GM12892 (cell line): ENCODE measurements at regions not wholly inside any gene's neighbourhood (a gene's known extent, or its start where the extent isn't known, plus 50 kb on each side); places are given as distances from the start of the nearest gene placed in this dataset.

Source experiments
- DNase-seq: peaks from one replicate; pipeline ENCODE4 v3.0.0; 2011; ENCODE audit not compliant: insufficient read length
- FAIRE-seq: peaks from 2 replicates; lab custom pipeline; 2011; peaks lifted over from hg19 to GRCh38; lab: Jason Lieb, UNC
- POLR2A ChIP-seq: IDR thresholded peaks from 2 replicates; pipeline ENCODE4 v1.6.1; 2011; ENCODE audit warnings: low read depth, low read length, control low read depth
- POLR2AphosphoS5 ChIP-seq: IDR thresholded peaks from 2 replicates; pipeline ENCODE4 v1.6.1; 2011; ENCODE audit warnings: low read depth, low read length, control low read depth
- TAF1 ChIP-seq: IDR thresholded peaks from 2 replicates; pipeline ENCODE4 v1.6.1; 2011; ENCODE audit warnings: low read depth, mild to moderate bottlenecking, control low read depth, low read length, borderline replicate concordance

- no peak for DNase-seq
- no peak for FAIRE-seq
- no peak for TF ChIP-seq POLR2AphosphoS5
- no peak for TF ChIP-seq POLR2A
- no peak for TF ChIP-seq TAF1
Measured at GRCh38 chr3:105030211-105030610, 336.5 kb upstream of the ALCAM start.

GRCh38 chr3:105032541-105032940 lies 334.2 kb upstream of the ALCAM start:
- no peak for DNase-seq
- no peak for TF ChIP-seq TAF1
- TF ChIP-seq POLR2A: no peak
- no peak for TF ChIP-seq POLR2AphosphoS5
- FAIRE-seq: no peak

GRCh38 chr3:105033081-105033480 lies 333.6 kb upstream of the ALCAM start:
- TF ChIP-seq POLR2A (no peak), POLR2AphosphoS5 (no peak), TAF1 (no peak)
- DNase-seq (no peak), FAIRE-seq (no peak)

GRCh38 chr3:105039004-105039403 lies 327.7 kb upstream of the ALCAM start:
- no peak for TF ChIP-seq POLR2A
- TF ChIP-seq TAF1: no peak
- no peak for TF ChIP-seq POLR2AphosphoS5
- DNase-seq: no peak
- no peak for FAIRE-seq

GRCh38 chr3:105040026-105040622 lies 326.6 kb upstream of the ALCAM start:
- no peak for DNase-seq
- no peak for FAIRE-seq
- no peak for TF ChIP-seq POLR2A
- TF ChIP-seq POLR2AphosphoS5: no peak
- no peak for TF ChIP-seq TAF1

GRCh38 chr3:105042586-105042985 lies 324.1 kb upstream of the ALCAM start:
- no peak for FAIRE-seq
- TF ChIP-seq POLR2AphosphoS5 (no peak), TAF1 (no peak), POLR2A (no peak)
- no peak for DNase-seq

- FAIRE-seq: no peak
- TF ChIP-seq POLR2A (no peak), TAF1 (no peak), POLR2AphosphoS5 (no peak)
- DNase-seq: no peak
Measured at GRCh38 chr3:105051111-105051510, 315.6 kb upstream of the ALCAM start.

GRCh38 chr3:105051972-105052371 lies 314.7 kb upstream of the ALCAM start:
- FAIRE-seq (no peak), DNase-seq (no peak)
- no peak for TF ChIP-seq POLR2A
- no peak for TF ChIP-seq TAF1
- TF ChIP-seq POLR2AphosphoS5: no peak

GRCh38 chr3:105062853-105063252 lies 303.9 kb upstream of the ALCAM start:
- no peak for FAIRE-seq
- no peak for DNase-seq
- TF ChIP-seq POLR2A (no peak), TAF1 (no peak), POLR2AphosphoS5 (no peak)

GRCh38 chr3:105065895-105066839 lies 300.5 kb upstream of the ALCAM start:
- FAIRE-seq: no peak
- TF ChIP-seq POLR2A (no peak), TAF1 (no peak), POLR2AphosphoS5 (no peak)
- no peak for DNase-seq

GRCh38 chr3:105067361-105067760 lies 299.3 kb upstream of the ALCAM start:
- FAIRE-seq (no peak), DNase-seq (no peak)
- TF ChIP-seq TAF1 (no peak), POLR2AphosphoS5 (no peak), POLR2A (no peak)
